Nephron (organoid): ENCODE measurements at regions not wholly inside any gene's neighbourhood (a gene's known extent, or its start where the extent isn't known, plus 50 kb on each side); places are given as distances from the start of the nearest gene placed in this dataset.

Experiments
- H3K27ac Mint-ChIP-seq, 3 experiments: 2 replicates each; pipeline ENCODE4 v1.8.0; 2020; ENCODE audit warnings: mixed read lengths in 3 of 3, mild to moderate bottlenecking in 2 of 3, moderate library complexity in 1 of 3
- H3K27me3 Mint-ChIP-seq: 2 replicates; pipeline ENCODE4 v1.8.0; 2021; ENCODE audit warnings: low read depth, mild to moderate bottlenecking, moderate library complexity, mixed read lengths
- H3K36me3 Mint-ChIP-seq: 2 replicates; pipeline ENCODE4 v1.8.0; 2020; ENCODE audit warnings: low read depth, mixed read lengths
- H3K4me1 Mint-ChIP-seq: 2 replicates; pipeline ENCODE4 v1.8.0; 2020; ENCODE audit warnings: mixed read lengths
- H3K4me3 Mint-ChIP-seq, 3 experiments: 2 replicates each; pipeline ENCODE4 v1.8.0; 2020; ENCODE audit warnings: mild to moderate bottlenecking in 3 of 3, mixed read lengths in 3 of 3, moderate library complexity in 2 of 3
- H3K9me3 Mint-ChIP-seq: 2 replicates; pipeline ENCODE4 v1.8.0; 2020; ENCODE audit warnings: mixed read lengths
- TF ChIP-seq, protein P1 (sequence below), 3 experiments: fragments of 200-600 bp; sonication (generic); IDR thresholded peaks; one replicate each; pipeline ENCODE4 v1.5.0; 2021; ENCODE audit warnings: antibody characterized with exemption in 3 of 3; ENCODE audit not compliant: unreplicated experiment in 3 of 3

DNA sequence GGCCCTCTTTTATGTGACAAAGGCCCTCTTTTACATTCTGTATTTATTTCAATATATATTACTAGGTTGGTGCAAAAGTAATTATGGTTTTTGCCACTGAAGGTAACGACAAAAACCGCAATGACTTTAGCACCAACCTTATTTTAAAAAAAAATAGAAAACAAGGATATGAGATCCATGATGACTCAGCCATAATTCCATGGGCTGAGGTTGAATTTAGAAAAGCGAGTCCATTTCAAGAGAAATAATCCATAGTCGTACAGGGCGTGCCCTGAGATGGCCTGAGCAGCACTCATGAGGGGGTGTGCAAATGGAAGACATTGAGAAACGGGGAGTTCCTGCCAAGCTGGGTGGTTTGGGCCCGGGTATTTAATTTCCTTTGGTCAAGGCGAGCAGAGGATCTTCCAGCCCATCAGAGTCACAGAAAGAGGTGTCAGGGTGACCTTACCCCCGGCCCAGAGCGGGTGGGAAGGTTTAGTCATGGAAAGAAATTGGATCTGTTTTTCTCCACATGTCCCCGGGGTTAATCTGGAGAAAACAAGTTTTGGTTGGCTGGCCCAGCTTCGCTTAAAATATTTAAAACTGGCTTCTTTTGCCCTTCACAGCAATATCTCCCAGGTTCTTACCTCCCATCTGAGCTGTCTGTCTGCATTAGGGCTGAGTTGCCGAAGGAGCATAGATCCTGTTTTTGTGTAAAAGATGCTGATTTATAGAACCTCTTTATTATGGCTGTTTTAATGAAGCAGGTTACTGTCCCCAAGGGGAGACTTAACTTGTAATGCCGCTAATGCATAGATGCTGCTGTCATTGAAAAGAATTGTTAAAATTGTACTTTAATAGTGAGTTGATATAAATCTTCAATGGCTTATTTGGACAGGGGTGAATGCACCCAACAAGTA is 255.6 kb downstream of the PREX1 start:
- Mint-ChIP-seq H3K4me3 (no peak overlapping the region), H3K4me1 (peaks cover 19% of the 10 kb centered on the region), H3K36me3 (no peaks in the 10 kb centered on the region), H3K27me3 (peaks cover 46% of the 10 kb centered on the region), H3K9me3 (no peaks in the 10 kb centered on the region), H3K27ac (peak overlapping the region in 2 of 3 experiments; percentile 62 to 79)
- TF ChIP-seq, protein P1, sequence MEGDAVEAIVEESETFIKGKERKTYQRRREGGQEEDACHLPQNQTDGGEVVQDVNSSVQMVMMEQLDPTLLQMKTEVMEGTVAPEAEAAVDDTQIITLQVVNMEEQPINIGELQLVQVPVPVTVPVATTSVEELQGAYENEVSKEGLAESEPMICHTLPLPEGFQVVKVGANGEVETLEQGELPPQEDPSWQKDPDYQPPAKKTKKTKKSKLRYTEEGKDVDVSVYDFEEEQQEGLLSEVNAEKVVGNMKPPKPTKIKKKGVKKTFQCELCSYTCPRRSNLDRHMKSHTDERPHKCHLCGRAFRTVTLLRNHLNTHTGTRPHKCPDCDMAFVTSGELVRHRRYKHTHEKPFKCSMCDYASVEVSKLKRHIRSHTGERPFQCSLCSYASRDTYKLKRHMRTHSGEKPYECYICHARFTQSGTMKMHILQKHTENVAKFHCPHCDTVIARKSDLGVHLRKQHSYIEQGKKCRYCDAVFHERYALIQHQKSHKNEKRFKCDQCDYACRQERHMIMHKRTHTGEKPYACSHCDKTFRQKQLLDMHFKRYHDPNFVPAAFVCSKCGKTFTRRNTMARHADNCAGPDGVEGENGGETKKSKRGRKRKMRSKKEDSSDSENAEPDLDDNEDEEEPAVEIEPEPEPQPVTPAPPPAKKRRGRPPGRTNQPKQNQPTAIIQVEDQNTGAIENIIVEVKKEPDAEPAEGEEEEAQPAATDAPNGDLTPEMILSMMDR (IDR thresholded peaks at IDR 0.05; ENCODE audit: unreplicated experiment in 3 of 3) = no peak

DNA sequence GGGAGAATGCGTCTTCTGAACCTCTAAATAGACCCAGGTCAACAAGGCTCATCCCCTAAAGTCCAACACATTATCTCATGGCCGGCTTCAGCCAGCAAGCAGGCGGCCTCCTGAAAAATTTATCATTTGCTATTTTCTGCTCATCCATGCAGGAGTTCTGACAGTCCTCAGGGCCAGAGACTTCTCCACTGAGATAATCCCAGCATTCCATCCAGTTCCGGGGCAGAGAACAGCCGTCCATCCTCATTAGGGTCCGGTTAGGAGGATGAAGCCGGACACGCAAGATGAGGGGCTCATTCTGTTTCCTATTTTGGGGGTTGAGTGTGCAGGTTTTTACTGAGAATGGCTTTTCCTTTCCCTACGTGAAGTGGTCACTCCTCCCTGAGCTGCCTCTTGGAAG is 258.1 kb downstream of the PREX1 start:
- TF ChIP-seq, protein P1 (IDR thresholded peaks at IDR 0.05; ENCODE audit: unreplicated experiment in 3 of 3) = no peak
- H3K27me3 Mint-ChIP-seq = peaks cover 44% of the 10 kb centered on the region
- no peak overlapping the region for H3K27ac Mint-ChIP-seq
- H3K4me3 Mint-ChIP-seq = no peak overlapping the region
- H3K36me3 Mint-ChIP-seq = no peaks in the 10 kb centered on the region
- no peaks in the 10 kb centered on the region for H3K9me3 Mint-ChIP-seq
- peaks cover 25% of the 10 kb centered on the region for H3K4me1 Mint-ChIP-seq

DNA sequence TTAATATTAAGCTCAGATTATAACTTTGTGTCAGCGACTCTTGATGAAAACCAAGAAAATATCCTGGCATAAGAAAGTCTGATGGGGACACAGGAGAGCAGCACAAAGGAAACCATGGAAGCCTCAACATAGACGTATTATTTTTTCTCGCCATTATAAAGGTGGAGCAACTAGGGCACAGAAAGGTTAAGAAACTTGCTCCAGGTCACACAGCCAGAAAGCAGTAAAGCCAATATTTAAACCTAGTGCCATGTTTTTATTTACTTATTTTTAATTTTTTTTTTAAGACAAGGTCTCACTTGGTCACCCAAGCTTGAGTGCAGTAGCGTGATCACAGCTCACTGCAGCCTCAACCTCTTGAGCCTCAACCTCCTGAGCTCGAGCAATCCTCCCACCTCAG is 259.3 kb downstream of the PREX1 start:
- H3K27me3 Mint-ChIP-seq = peaks cover 41% of the 10 kb centered on the region
- no peaks in the 10 kb centered on the region for H3K36me3 Mint-ChIP-seq
- H3K4me1 Mint-ChIP-seq = peaks cover 25% of the 10 kb centered on the region
- H3K27ac Mint-ChIP-seq = no peak overlapping the region
- H3K9me3 Mint-ChIP-seq = no peaks in the 10 kb centered on the region
- H3K4me3 Mint-ChIP-seq = no peak overlapping the region
- TF ChIP-seq, protein P1 (IDR thresholded peaks at IDR 0.05; ENCODE audit: unreplicated experiment in 3 of 3) = no peak

DNA sequence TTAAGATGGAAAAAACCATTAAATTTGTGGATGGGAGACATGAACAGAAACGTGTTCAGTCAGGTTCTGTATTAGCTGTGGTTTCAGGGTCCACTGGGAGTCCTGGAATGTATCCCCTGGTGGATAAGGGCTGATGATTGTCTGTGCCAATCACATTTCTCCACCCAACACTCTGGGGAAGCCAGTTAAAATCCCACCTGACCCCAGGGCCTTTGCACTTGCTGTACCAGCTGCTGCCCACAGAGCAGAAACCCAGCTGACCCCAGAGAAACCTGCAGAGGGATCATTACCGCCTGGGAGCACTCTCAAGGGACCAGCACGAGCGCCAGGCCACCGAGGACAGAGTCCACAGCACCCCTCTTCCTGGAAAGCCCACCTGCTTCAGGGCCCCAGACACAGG is 260.7 kb downstream of the PREX1 start:
- Mint-ChIP-seq H3K4me3 (no peak overlapping the region), H3K9me3 (no peaks in the 10 kb centered on the region), H3K36me3 (no peaks in the 10 kb centered on the region), H3K27ac (no peak overlapping the region), H3K4me1 (peaks cover 21% of the 10 kb centered on the region), H3K27me3 (peaks cover 34% of the 10 kb centered on the region)
- TF ChIP-seq, protein P1 (IDR thresholded peaks at IDR 0.05; ENCODE audit: unreplicated experiment in 3 of 3) = no peak

DNA sequence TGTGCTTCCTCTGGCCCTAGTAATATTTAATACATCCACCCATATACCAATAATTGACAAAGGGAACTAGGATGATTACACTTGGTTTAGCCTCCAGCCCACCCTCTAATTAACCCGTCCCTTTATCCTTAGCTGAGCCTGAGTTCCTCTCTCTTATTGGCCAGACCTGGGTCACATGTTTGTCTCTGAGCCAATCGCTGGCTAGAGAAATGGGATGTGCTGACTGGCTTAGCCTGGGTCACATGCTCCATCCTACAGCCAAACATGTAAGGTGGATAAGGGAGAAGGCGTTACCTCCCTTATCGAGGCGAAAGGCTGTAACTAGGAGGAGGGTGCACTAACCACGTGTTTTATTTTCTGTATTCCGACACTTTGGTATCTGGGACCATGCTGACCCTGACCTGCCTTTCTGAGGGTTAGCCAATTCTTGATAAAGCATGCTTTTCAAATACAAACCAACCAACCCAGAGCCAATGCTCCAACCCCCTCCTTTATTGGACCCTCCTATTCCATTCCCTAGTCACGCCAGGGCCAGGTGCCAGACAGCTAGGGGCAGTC is 262.7 kb downstream of the PREX1 start:
- TF ChIP-seq, protein P1 (IDR thresholded peaks at IDR 0.05; ENCODE audit: unreplicated experiment in 3 of 3) = no peak
- H3K4me3 Mint-ChIP-seq = no peak overlapping the region
- peaks cover 17% of the 10 kb centered on the region for H3K4me1 Mint-ChIP-seq
- no peak overlapping the region for H3K27ac Mint-ChIP-seq
- H3K36me3 Mint-ChIP-seq = no peaks in the 10 kb centered on the region
- no peaks in the 10 kb centered on the region for H3K9me3 Mint-ChIP-seq
- peaks cover 28% of the 10 kb centered on the region for H3K27me3 Mint-ChIP-seq
